CD4-positive, alpha-beta memory T cell (primary cell): ENCODE measurements at regions not wholly inside any gene's neighbourhood (a gene's known extent, or its start where the extent isn't known, plus 50 kb on each side); places are given as distances from the start of the nearest gene placed in this dataset.

ENCODE experiments used
- CTCF ChIA-PET: fragments of 350-600 bp; sonication (Branson Sonifier 250); formaldehyde crosslinking; loops from one replicate; lab custom pipeline; 2021; ENCODE audit warnings: inconsistent platforms; ENCODE audit not compliant: partially characterized antibody; lab: Charles Lee
- POLR2A ChIA-PET: fragments of 350-600 bp; sonication (Branson Sonifier 250); formaldehyde crosslinking; loops from one replicate; lab custom pipeline; 2021; ENCODE audit not compliant: partially characterized antibody; lab: Charles Lee
- DNase-seq, 5 donors: peaks; one replicate each; pipeline versions ENCODE4 v3.0.0 to v3.0.0-alpha.2; 2020 to 2022; ENCODE audit warnings: mixed read lengths in 1 of 5
- H3K27ac ChIP-seq: one replicate; pipeline ENCODE4 v1.7.0; 2013; ENCODE audit warnings: low read depth, low read length
- H3K27me3 ChIP-seq: 2 replicates; pipeline ENCODE4 v1.7.0; 2013; ENCODE audit warnings: mild to moderate bottlenecking, low read length, moderate library complexity; ENCODE audit not compliant: insufficient read depth
- H3K36me3 ChIP-seq: 2 replicates; pipeline ENCODE4 v1.7.0; 2013; ENCODE audit warnings: mild to moderate bottlenecking, low read length, moderate library complexity; ENCODE audit not compliant: insufficient read depth
- H3K4me1 ChIP-seq: 2 replicates; pipeline ENCODE4 v1.7.0; 2013; ENCODE audit warnings: mild to moderate bottlenecking, low read length, moderate library complexity; ENCODE audit not compliant: insufficient read depth
- H3K4me3 ChIP-seq, 2 donors: one replicate each; pipeline ENCODE4 v1.7.0; 2013; ENCODE audit warnings: low read length in 2 of 2, mild to moderate bottlenecking in 1 of 2
- H3K9me3 ChIP-seq, 2 donors: one replicate each; pipeline ENCODE4 v1.7.0; 2013; ENCODE audit warnings: low read length in 2 of 2, control low read depth in 1 of 2; ENCODE audit not compliant: control insufficient read depth in 1 of 2
- H3K27ac Mint-ChIP-seq, 7 donors: one replicate each; pipeline ENCODE4 v1.8.0; 2020 to 2021; ENCODE audit warnings: mixed read lengths in 7 of 7, mild to moderate bottlenecking in 6 of 7, inconsistent platforms in 3 of 7, moderate library complexity in 3 of 7
- H3K27me3 Mint-ChIP-seq, 2 donors: one replicate each; pipeline ENCODE4 v1.8.0; 2020 to 2021; ENCODE audit warnings: mixed read lengths in 2 of 2
- H3K36me3 Mint-ChIP-seq, 2 donors: one replicate each; pipeline ENCODE4 v1.8.0; 2020 to 2021; ENCODE audit warnings: mixed read lengths in 2 of 2, inconsistent platforms in 1 of 2, mild to moderate bottlenecking in 1 of 2
- H3K4me1 Mint-ChIP-seq, 4 donors: one replicate each; pipeline ENCODE4 v1.8.0; 2020 to 2021; ENCODE audit warnings: mixed read lengths in 4 of 4, mild to moderate bottlenecking in 1 of 4
- H3K4me3 Mint-ChIP-seq, 8 donors: one replicate each; pipeline ENCODE4 v1.8.0; 2020 to 2021; ENCODE audit warnings: mixed read lengths in 8 of 8, mild to moderate bottlenecking in 7 of 8, moderate library complexity in 6 of 8, inconsistent platforms in 3 of 8
- H3K9me3 Mint-ChIP-seq, 8 donors: one replicate each; pipeline ENCODE4 v1.8.0; 2020 to 2021; ENCODE audit warnings: mixed read lengths in 8 of 8, mild to moderate bottlenecking in 5 of 8, inconsistent platforms in 3 of 8, moderate library complexity in 1 of 8
- intact Hi-C: fragments of 100-400 bp; cut with micrococcal nuclease; formaldehyde crosslinking; loops from one replicate; pipeline ENCODE4 v1.15.1; 2023

DNA sequence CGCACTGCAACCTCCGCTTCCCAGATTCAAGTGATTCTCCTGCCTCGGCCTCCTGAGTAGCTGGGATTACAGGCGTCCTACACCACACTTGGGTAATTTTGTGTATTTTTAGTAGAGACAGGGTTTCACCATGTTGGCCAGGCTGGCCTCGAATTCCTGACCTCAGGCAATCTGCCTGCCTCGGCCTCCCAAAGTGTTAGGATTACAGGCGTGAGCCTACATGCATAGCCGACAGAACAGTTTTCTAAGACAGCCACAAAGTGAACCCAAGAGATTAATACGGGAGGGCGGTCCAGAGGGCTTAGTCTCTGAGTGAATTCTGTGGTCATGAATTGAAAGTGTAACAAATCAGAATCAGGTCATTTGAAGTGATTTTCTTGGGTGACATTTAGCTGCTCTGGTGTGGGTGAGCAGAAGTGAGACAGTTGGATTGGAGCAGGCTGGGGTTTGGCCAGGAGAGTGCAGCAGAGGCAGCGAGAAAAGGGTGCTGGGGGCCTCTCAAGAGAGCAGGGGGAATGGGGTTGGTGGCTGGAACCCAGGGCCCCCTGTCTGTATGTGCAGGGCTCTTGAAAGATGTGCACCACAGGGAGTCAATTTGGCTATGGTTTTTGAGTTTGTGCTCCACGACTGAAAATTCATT is 231.4 kb upstream of the WSCD1 start:
- H3K27me3 ChIP-seq, result no peaks in the 10 kb centered on the region
- no peaks in the 10 kb centered on the region for H3K4me1 ChIP-seq
- no peak for DNase-seq
- H3K27ac ChIP-seq, result no peak overlapping the region
- H3K27ac Mint-ChIP-seq, result no peak overlapping the region
- no peaks in the 10 kb centered on the region for H3K36me3 ChIP-seq
- H3K4me3 Mint-ChIP-seq, result no peak overlapping the region
- H3K9me3 ChIP-seq, result no peaks in the 10 kb centered on the region
- no peaks in the 10 kb centered on the region for H3K9me3 Mint-ChIP-seq
- intact Hi-C loops, result no loop called here
- H3K4me1 Mint-ChIP-seq, result peaks cover 2 to 7% (median 5%) of the 10 kb centered on the region in 4 donors
- H3K36me3 Mint-ChIP-seq, result no peaks in the 10 kb centered on the region
- POLR2A ChIA-PET, result no interaction called here
- CTCF ChIA-PET, result interaction anchor here (0.5 kb wide), 1 partner anchor 582 kb away, joined by 3 read pairs; no protein-coding TSS in a partner anchor
- no peak overlapping the region for H3K4me3 ChIP-seq
- H3K27me3 Mint-ChIP-seq, result no peaks in the 10 kb centered on the region

DNA sequence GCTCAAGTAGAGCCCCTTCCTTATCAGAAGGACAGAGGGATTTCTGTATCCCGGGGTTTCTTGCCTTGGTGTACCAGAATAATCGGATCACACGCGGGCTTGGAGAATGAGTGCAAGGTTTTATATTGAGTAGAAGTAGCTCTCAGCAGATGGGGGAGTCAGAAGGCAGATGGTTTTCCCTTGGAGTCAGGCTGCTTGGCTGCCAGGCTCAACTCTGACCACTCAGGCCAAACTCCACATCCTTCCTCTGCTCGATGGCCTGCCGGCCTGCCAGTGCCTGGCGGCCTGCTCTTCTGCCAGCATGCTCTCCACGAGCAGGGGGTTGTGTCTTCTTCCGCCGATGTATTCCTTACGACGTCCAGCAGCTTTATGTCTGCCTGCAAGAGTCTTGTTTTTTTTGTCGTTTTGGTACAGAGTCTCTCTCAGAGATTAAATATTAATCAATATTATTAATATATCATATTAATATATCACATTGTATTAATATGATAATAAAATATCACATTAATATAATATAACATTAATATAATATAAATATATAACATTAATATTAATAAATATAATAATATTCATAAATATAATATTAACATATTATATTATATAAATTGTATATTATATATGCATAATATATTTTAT is 229.2 kb upstream of the WSCD1 start:
- ChIA-PET POLR2A (no interaction called here), CTCF (no interaction called here)
- no peak for DNase-seq
- no peaks in the 10 kb centered on the region for H3K36me3 Mint-ChIP-seq
- H3K4me1 Mint-ChIP-seq, result no peaks in the 10 kb centered on the region
- Histone ChIP-seq H3K36me3 (no peaks in the 10 kb centered on the region), H3K9me3 (no peaks in the 10 kb centered on the region), H3K4me3 (no peak overlapping the region), H3K27me3 (no peaks in the 10 kb centered on the region), H3K27ac (no peak overlapping the region), H3K4me1 (no peaks in the 10 kb centered on the region)
- no peak overlapping the region for H3K27ac Mint-ChIP-seq
- intact Hi-C loops, result no loop called here
- peaks cover 0 to 3% of the 10 kb centered on the region in 2 donors for H3K27me3 Mint-ChIP-seq
- H3K4me3 Mint-ChIP-seq, result no peak overlapping the region
- peaks cover 0 to 5% (median 0%) of the 10 kb centered on the region in 8 donors for H3K9me3 Mint-ChIP-seq

- H3K36me3 ChIP-seq, result no peaks in the 10 kb centered on the region
- no peaks in the 10 kb centered on the region for H3K4me1 Mint-ChIP-seq
- intact Hi-C loops, result no loop called here
- no peaks in the 10 kb centered on the region for H3K4me1 ChIP-seq
- no peak overlapping the region for H3K4me3 Mint-ChIP-seq
- H3K27ac Mint-ChIP-seq, result no peak overlapping the region
- ChIA-PET CTCF (no interaction called here), POLR2A (no interaction called here)
- H3K36me3 Mint-ChIP-seq, result no peaks in the 10 kb centered on the region
- no peak overlapping the region for H3K4me3 ChIP-seq
- no peaks in the 10 kb centered on the region for H3K9me3 ChIP-seq
- H3K27ac ChIP-seq, result no peak overlapping the region
- no peak for DNase-seq
- no peaks in the 10 kb centered on the region for H3K27me3 ChIP-seq
- peaks cover 0 to 11% of the 10 kb centered on the region in 2 donors for H3K27me3 Mint-ChIP-seq
- H3K9me3 Mint-ChIP-seq, result peaks cover 0 to 5% (median 0%) of the 10 kb centered on the region in 8 donors
Observed at GRCh38 chr17:5841862-5842261, 228.3 kb upstream of the WSCD1 start.

- Mint-ChIP-seq H3K36me3 (no peaks in the 10 kb centered on the region), H3K4me1 (no peaks in the 10 kb centered on the region), H3K9me3 (peaks cover 0 to 5% (median 0%) of the 10 kb centered on the region in 8 donors), H3K4me3 (no peak overlapping the region), H3K27me3 (peaks cover 1 to 13% of the 10 kb centered on the region in 2 donors), H3K27ac (no peak overlapping the region)
- CTCF ChIA-PET, result no interaction called here
- no peaks in the 10 kb centered on the region for H3K27me3 ChIP-seq
- H3K4me1 ChIP-seq, result no peaks in the 10 kb centered on the region
- no peak overlapping the region for H3K27ac ChIP-seq
- POLR2A ChIA-PET, result no interaction called here
- no peak overlapping the region for H3K4me3 ChIP-seq
- H3K9me3 ChIP-seq, result no peaks in the 10 kb centered on the region
- intact Hi-C loops, result no loop called here
- DNase-seq, result no peak
- no peaks in the 10 kb centered on the region for H3K36me3 ChIP-seq
Observed at GRCh38 chr17:5843366-5844026, 226.7 kb upstream of the WSCD1 start.

GRCh38 chr17:5846001-5846400 is 224.2 kb upstream of the WSCD1 start:
- Mint-ChIP-seq H3K9me3 (peaks cover 0 to 5% (median 0%) of the 10 kb centered on the region in 8 donors), H3K4me3 (no peak overlapping the region), H3K4me1 (no peaks in the 10 kb centered on the region), H3K36me3 (no peaks in the 10 kb centered on the region), H3K27me3 (peaks cover 3 to 17% of the 10 kb centered on the region in 2 donors), H3K27ac (no peak overlapping the region)
- DNase-seq, result no peak
- ChIA-PET CTCF (no interaction called here), POLR2A (no interaction called here)
- Histone ChIP-seq H3K4me3 (no peak overlapping the region), H3K27me3 (no peaks in the 10 kb centered on the region), H3K9me3 (no peaks in the 10 kb centered on the region), H3K27ac (no peak overlapping the region), H3K4me1 (no peaks in the 10 kb centered on the region), H3K36me3 (no peaks in the 10 kb centered on the region)
- intact Hi-C loops, result no loop called here

GRCh38 chr17:5854871-5855554 is 215.2 kb upstream of the WSCD1 start:
- no peak overlapping the region for H3K27ac ChIP-seq
- Mint-ChIP-seq H3K27ac (no peak overlapping the region), H3K4me1 (no peaks in the 10 kb centered on the region), H3K4me3 (no peak overlapping the region), H3K27me3 (peaks cover 6 to 10% of the 10 kb centered on the region in 2 donors), H3K9me3 (peaks cover 0 to 5% (median under 1%) of the 10 kb centered on the region in 8 donors), H3K36me3 (no peaks in the 10 kb centered on the region)
- no peaks in the 10 kb centered on the region for H3K9me3 ChIP-seq
- CTCF ChIA-PET, result no interaction called here
- no peaks in the 10 kb centered on the region for H3K27me3 ChIP-seq
- POLR2A ChIA-PET, result no interaction called here
- H3K4me3 ChIP-seq, result no peak overlapping the region
- DNase-seq, result no peak
- intact Hi-C loops, result no loop called here
- H3K4me1 ChIP-seq, result no peaks in the 10 kb centered on the region
- no peaks in the 10 kb centered on the region for H3K36me3 ChIP-seq

- H3K27ac Mint-ChIP-seq, result no peak overlapping the region
- intact Hi-C loops, result no loop called here
- Histone ChIP-seq H3K4me3 (no peak overlapping the region), H3K27ac (no peak overlapping the region), H3K4me1 (no peaks in the 10 kb centered on the region), H3K27me3 (no peaks in the 10 kb centered on the region), H3K36me3 (no peaks in the 10 kb centered on the region), H3K9me3 (no peaks in the 10 kb centered on the region)
- POLR2A ChIA-PET, result no interaction called here
- DNase-seq, result no peak
- H3K27me3 Mint-ChIP-seq, result peaks cover 12 to 16% of the 10 kb centered on the region in 2 donors
- no peaks in the 10 kb centered on the region for H3K36me3 Mint-ChIP-seq
- H3K4me3 Mint-ChIP-seq, result no peak overlapping the region
- H3K4me1 Mint-ChIP-seq, result no peaks in the 10 kb centered on the region
- CTCF ChIA-PET, result no interaction called here
- H3K9me3 Mint-ChIP-seq, result no peaks in the 10 kb centered on the region
Observed at GRCh38 chr17:5861246-5861645, 208.9 kb upstream of the WSCD1 start.
